OCI-LY7 (cell line): ENCODE measurements at regions not wholly inside any gene's neighbourhood (a gene's known extent, or its start where the extent isn't known, plus 50 kb on each side); places are given as distances from the start of the nearest gene placed in this dataset.

ENCODE experiments used
- BruUV-seq: library from RNA; stranded (reverse); fragments of 400-500 nt; replicated peaks from 2 replicates; lab custom pipeline; 2021; lab: Mats Ljungman, UMichigan
- CTCF ChIA-PET: fragments of 300-600 bp; sonication (Branson Sonifier 250); formaldehyde crosslinking; loops from one replicate; lab custom pipeline; 2022; ENCODE audit warnings: antibody characterized with exemption; ENCODE audit not compliant: unreplicated experiment; lab: Charles Lee
- POLR2A ChIA-PET: fragments of 300-600 bp; sonication (Branson Sonifier 250); formaldehyde crosslinking; loops from one replicate; lab custom pipeline; 2022; ENCODE audit warnings: antibody characterized with exemption; lab: Charles Lee
- DNase-seq: peaks from one replicate; pipeline ENCODE4 v3.0.0-alpha.2; 2015; ENCODE audit warnings: low spot score
- H2AFZ ChIP-seq: fragments of 200-600 bp; sonication (generic), shearing (Covaris generic); 2 replicates; pipeline ENCODE4 v1.6.1; 2014; ENCODE audit warnings: mild to moderate bottlenecking, antibody characterized with exemption, low read length, moderate library complexity
- H3K27ac ChIP-seq: fragments of 200-600 bp; sonication (generic); 2 replicates; pipeline ENCODE4 v1.5.1; 2014; ENCODE audit warnings: mixed run types, low read depth, mild to moderate bottlenecking, moderate library complexity, low read length, inconsistent platforms; ENCODE audit not compliant: poor library complexity, severe bottlenecking
- H3K36me3 ChIP-seq: fragments of 200-600 bp; sonication (generic); 2 replicates; pipeline ENCODE4 v1.6.1; 2014; ENCODE audit warnings: mild to moderate bottlenecking, antibody characterized with exemption, low read length, moderate library complexity, mixed read lengths; ENCODE audit not compliant: insufficient read depth
- H3K4me1 ChIP-seq: fragments of 200-600 bp; sonication (generic); 2 replicates; pipeline ENCODE4 v1.5.1; 2014; ENCODE audit warnings: mild to moderate bottlenecking, low read length; ENCODE audit not compliant: insufficient read depth, poor library complexity, severe bottlenecking
- H3K4me2 ChIP-seq: fragments of 200-600 bp; sonication (generic); 2 replicates; pipeline ENCODE4 v1.6.1; 2014; ENCODE audit warnings: mild to moderate bottlenecking, low read length
- H3K4me3 ChIP-seq: fragments of 200-600 bp; sonication (generic); 2 replicates; pipeline ENCODE4 v1.5.1; 2014; ENCODE audit warnings: mild to moderate bottlenecking, low read depth, low read length; ENCODE audit not compliant: poor library complexity, severe bottlenecking
- H3K79me2 ChIP-seq: fragments of 200-600 bp; sonication (generic); 2 replicates; pipeline ENCODE4 v1.6.1; 2016; ENCODE audit warnings: low read depth, mild to moderate bottlenecking, low read length, moderate library complexity, mixed read lengths; ENCODE audit not compliant: insufficient read depth
- H3K9me2 ChIP-seq: fragments of 200-600 bp; sonication (generic); 2 replicates; pipeline ENCODE4 v1.6.1; 2016; ENCODE audit warnings: mild to moderate bottlenecking, low read length, mixed read lengths; ENCODE audit not compliant: insufficient read depth
- H3K9me3 ChIP-seq: fragments of 200-600 bp; sonication (generic); 2 replicates; pipeline ENCODE4 v1.6.1; 2014; ENCODE audit warnings: mild to moderate bottlenecking, mixed run types, low read length, mixed read lengths
- H4K20me1 ChIP-seq: fragments of 200-600 bp; sonication (generic); 2 replicates; pipeline ENCODE4 v1.6.1; 2014; ENCODE audit warnings: mild to moderate bottlenecking, antibody characterized with exemption, low read length, moderate library complexity, mixed read lengths; ENCODE audit not compliant: insufficient read depth
- EZH2phosphoT487 ChIP-seq: fragments of 200-600 bp; sonication (generic); IDR thresholded peaks from 2 replicates; pipeline ENCODE4 v1.6.1; 2018; ENCODE audit warnings: low read depth, borderline replicate concordance, mild to moderate bottlenecking, mixed run types, antibody characterized with exemption, low read length, moderate library complexity, mixed read lengths
- intact Hi-C: fragments of 100-400 bp; cut with micrococcal nuclease; formaldehyde crosslinking; loops from one replicate; pipeline ENCODE4 v1.10.0; 2022; ENCODE audit not compliant: unreplicated experiment
- TF ChIP-seq, protein P1 (sequence below): fragments of 200-600 bp; sonication (generic); conservative IDR thresholded peaks from 2 replicates; pipeline ENCODE4 v1.5.1; 2014; ENCODE audit warnings: mild to moderate bottlenecking, antibody characterized with exemption, low read length, moderate library complexity, mixed read lengths

DNA sequence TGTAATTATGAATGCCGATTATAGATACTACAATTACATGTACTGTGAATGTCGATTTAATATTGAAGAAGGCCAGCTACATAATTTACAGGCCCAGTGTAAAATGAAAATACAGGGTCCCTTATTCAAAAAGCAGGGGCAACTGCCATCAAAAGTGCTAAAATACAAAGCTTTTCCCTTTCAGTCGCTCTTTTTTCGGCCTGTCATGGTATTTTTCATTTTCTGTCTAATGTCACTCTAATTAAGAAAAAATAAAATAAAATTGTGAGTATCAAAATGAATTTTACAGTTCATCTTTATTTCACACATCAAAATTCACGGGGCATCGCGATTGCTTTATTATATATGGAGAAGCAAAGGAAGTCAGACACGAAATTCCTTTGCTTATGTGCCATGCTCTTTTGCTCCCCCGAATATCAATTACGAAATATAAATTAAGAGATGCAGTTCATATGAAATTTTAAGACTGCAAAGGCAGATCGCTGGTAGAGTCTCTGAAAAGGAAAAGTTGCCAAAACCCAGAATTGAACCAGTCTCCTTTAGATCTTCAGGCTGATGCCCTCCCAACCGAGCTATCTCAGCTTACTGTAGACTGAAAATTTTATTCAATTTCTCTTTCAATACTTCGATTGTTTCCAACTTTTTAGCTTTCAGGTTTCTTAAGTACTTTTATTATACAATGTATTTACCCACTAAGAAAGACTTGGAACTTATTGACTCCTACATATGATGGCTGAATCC lies 197.0 kb downstream of the TRIM27 start:
- CTCF ChIA-PET: interaction anchor here (1.6 kb wide), 1 partner anchor 42 kb away, joined by 3 read pairs; no protein-coding TSS in a partner anchor
- no peak overlapping the region for H3K4me3 ChIP-seq
- no peak for DNase-seq
- no peaks in the 10 kb centered on the region for H3K9me2 ChIP-seq
- no peaks in the 10 kb centered on the region for H3K9me3 ChIP-seq
- POLR2A ChIA-PET: interaction anchor here (0.6 to 1.2 kb wide), 5 partner anchors 22 to 69 kb away, joined by 3 to 8 read pairs (median 4); no protein-coding TSS in a partner anchor
- intact Hi-C loops: no loop called here
- TF ChIP-seq EZH2phosphoT487: no peak
- TF ChIP-seq, protein P1, sequence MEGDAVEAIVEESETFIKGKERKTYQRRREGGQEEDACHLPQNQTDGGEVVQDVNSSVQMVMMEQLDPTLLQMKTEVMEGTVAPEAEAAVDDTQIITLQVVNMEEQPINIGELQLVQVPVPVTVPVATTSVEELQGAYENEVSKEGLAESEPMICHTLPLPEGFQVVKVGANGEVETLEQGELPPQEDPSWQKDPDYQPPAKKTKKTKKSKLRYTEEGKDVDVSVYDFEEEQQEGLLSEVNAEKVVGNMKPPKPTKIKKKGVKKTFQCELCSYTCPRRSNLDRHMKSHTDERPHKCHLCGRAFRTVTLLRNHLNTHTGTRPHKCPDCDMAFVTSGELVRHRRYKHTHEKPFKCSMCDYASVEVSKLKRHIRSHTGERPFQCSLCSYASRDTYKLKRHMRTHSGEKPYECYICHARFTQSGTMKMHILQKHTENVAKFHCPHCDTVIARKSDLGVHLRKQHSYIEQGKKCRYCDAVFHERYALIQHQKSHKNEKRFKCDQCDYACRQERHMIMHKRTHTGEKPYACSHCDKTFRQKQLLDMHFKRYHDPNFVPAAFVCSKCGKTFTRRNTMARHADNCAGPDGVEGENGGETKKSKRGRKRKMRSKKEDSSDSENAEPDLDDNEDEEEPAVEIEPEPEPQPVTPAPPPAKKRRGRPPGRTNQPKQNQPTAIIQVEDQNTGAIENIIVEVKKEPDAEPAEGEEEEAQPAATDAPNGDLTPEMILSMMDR: no peak
- no peaks in the 10 kb centered on the region for H3K36me3 ChIP-seq
- H4K20me1 ChIP-seq: no peaks in the 10 kb centered on the region
- H3K79me2 ChIP-seq: no peaks in the 10 kb centered on the region
- no peak overlapping the region for H3K27ac ChIP-seq
- no TSS peak for BruUV-seq
- no peak overlapping the region for H3K4me2 ChIP-seq
- peak overlapping the region; percentile 85; the same call in 1 of the 2 replicates for H2AFZ ChIP-seq
- H3K4me1 ChIP-seq: peaks cover 19% of the 10 kb centered on the region

DNA sequence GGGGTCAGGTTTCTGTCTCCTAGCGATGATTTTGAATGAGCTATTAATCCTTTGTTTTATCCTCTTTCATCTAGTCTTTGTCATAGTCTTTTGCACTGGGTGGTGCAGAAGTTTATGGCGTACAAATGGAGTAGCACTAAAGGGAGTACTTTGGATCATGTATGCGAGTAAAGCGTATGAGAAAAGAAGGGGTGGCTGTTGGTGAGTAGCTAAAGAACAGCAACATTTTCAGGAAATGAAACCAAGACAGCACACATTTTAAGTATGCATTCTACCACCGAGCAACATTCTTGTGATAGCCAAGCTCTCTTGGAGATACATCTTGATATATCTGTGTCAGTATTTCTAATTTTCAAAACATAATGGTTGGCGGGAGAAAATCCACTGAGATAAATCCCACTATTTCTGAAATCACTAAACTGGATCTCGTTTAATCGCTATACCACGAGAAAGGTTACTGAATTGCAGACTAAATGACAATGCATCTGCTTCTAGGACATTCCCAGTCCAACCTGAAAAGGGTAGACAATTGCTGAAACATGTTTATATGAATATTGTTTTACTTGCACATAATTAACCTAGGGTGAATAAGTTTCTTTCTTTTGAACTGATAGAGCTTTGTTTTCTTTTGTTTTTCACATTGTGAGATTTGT lies 196.1 kb downstream of the TRIM27 start:
- Histone ChIP-seq H3K9me3 (no peaks in the 10 kb centered on the region), H3K4me1 (peaks cover 19% of the 10 kb centered on the region), H3K36me3 (no peaks in the 10 kb centered on the region), H3K27ac (peak overlapping the region; percentile 25), H2AFZ (peak overlapping the region; percentile 85), H4K20me1 (no peaks in the 10 kb centered on the region), H3K4me3 (peak overlapping the region; percentile 24), H3K79me2 (no peaks in the 10 kb centered on the region), H3K4me2 (peak overlapping the region; percentile 85), H3K9me2 (no peaks in the 10 kb centered on the region)
- TF ChIP-seq EZH2phosphoT487: no peak
- TF ChIP-seq, protein P1: no peak
- DNase-seq: peak; percentile 49
- CTCF ChIA-PET: interaction anchor here (1.6 kb wide), 1 partner anchor 41 kb away, joined by 3 read pairs; no protein-coding TSS in a partner anchor
- BruUV-seq: no TSS peak
- POLR2A ChIA-PET: interaction anchor here (0.6 to 2.3 kb wide), 9 partner anchors 9 to 251 kb away, joined by 3 to 9 read pairs (median 6); no protein-coding TSS in a partner anchor
- intact Hi-C loops: no loop called here
